SK-N-SH treated with all-trans-retinoic acid at 6 μM for 48 hours (cell line): ENCODE measurements at regions not wholly inside any gene's neighbourhood (a gene's known extent, or its start where the extent isn't known, plus 50 kb on each side); places are given as distances from the start of the nearest gene placed in this dataset.

ENCODE experiments used
- ATAC-seq: fragments of 200-7000 bp; cut with Tn5 transposase; 3 replicates; pipeline ENCODE4 v1.9.1; 2020; ENCODE audit warnings: mild to moderate bottlenecking, moderate library complexity
- ARNTL ChIP-seq: fragments of 450-650 bp; formaldehyde crosslinking; IDR thresholded peaks from 2 replicates; pipeline ENCODE4 v1.5.0; 2020; ENCODE audit warnings: low read depth, mild to moderate bottlenecking, moderate library complexity, borderline replicate concordance
- BACH2 ChIP-seq: fragments of 250-450 bp; sonication (Bioruptor Pico); IDR thresholded peaks from 2 replicates; pipeline ENCODE4 v1.9.0; 2021; ENCODE audit warnings: mild to moderate bottlenecking, borderline replicate concordance
- CSDC2 ChIP-seq: fragments of 250-450 bp; sonication (Bioruptor Pico); IDR thresholded peaks from 2 replicates; pipeline ENCODE4 v1.5.0; 2020; ENCODE audit warnings: mild to moderate bottlenecking, moderate library complexity
- CSRNP3 ChIP-seq: fragments of 250-450 bp; sonication (Bioruptor Pico); IDR thresholded peaks from 2 replicates; pipeline ENCODE4 v1.5.1; 2021; ENCODE audit warnings: mild to moderate bottlenecking, moderate library complexity
- ESRRG ChIP-seq: fragments of 250-450 bp; sonication (Bioruptor Pico); IDR thresholded peaks from 2 replicates; pipeline ENCODE4 v1.6.1; 2021; ENCODE audit warnings: mild to moderate bottlenecking
- GLIS3 ChIP-seq: fragments of 250-450 bp; sonication (Bioruptor Pico); IDR thresholded peaks from 2 replicates; pipeline ENCODE4 v1.5.0; 2020; ENCODE audit warnings: mild to moderate bottlenecking, moderate library complexity
- ISL1 ChIP-seq: fragments of 250-450 bp; sonication (Bioruptor Pico); IDR thresholded peaks from 2 replicates; pipeline ENCODE4 v2.1.2; 2022; ENCODE audit warnings: mild to moderate bottlenecking, moderate library complexity
- PATZ1 ChIP-seq: fragments of 250-450 bp; sonication (Bioruptor Pico); IDR thresholded peaks from 2 replicates; pipeline ENCODE4 v1.8.0; 2020; ENCODE audit warnings: mild to moderate bottlenecking, moderate library complexity, borderline replicate concordance
- POU6F1 ChIP-seq: fragments of 250-450 bp; sonication (Bioruptor Pico); IDR thresholded peaks from 2 replicates; pipeline ENCODE4 v1.8.0; 2021; ENCODE audit warnings: low read depth, mild to moderate bottlenecking, moderate library complexity, borderline replicate concordance
- PPARA ChIP-seq: fragments of 250-450 bp; sonication (Bioruptor Pico); IDR thresholded peaks from 2 replicates; pipeline ENCODE4 v1.5.0; 2020; ENCODE audit warnings: mild to moderate bottlenecking, borderline replicate concordance
- RARB ChIP-seq: fragments of 250-450 bp; sonication (Bioruptor Pico); IDR thresholded peaks from 2 replicates; pipeline ENCODE4 v1.8.0; 2021; ENCODE audit warnings: mild to moderate bottlenecking, moderate library complexity
- TCF4 ChIP-seq: fragments of 250-450 bp; sonication (Bioruptor Pico); IDR thresholded peaks from 2 replicates; pipeline ENCODE4 v1.8.0; 2021; ENCODE audit warnings: mild to moderate bottlenecking, moderate library complexity, borderline replicate concordance
- TOX ChIP-seq: fragments of 250-450 bp; sonication (Bioruptor Pico); IDR thresholded peaks from 2 replicates; pipeline ENCODE4 v1.8.0; 2021; ENCODE audit warnings: mild to moderate bottlenecking, moderate library complexity, borderline replicate concordance
- TSHZ2 ChIP-seq: fragments of 250-450 bp; sonication (Bioruptor Pico); IDR thresholded peaks from 2 replicates; pipeline ENCODE4 v1.5.0; 2020; ENCODE audit warnings: mild to moderate bottlenecking, moderate library complexity
- ZC3H10 ChIP-seq: fragments of 250-450 bp; sonication (Bioruptor Pico); IDR thresholded peaks from 2 replicates; pipeline ENCODE4 v1.5.1; 2021; ENCODE audit warnings: mild to moderate bottlenecking, moderate library complexity
- ZFP3 ChIP-seq: fragments of 250-450 bp; sonication (Bioruptor Pico); IDR thresholded peaks from 2 replicates; pipeline ENCODE4 v1.5.0; 2020; ENCODE audit warnings: mild to moderate bottlenecking, moderate library complexity
- ZFP30 ChIP-seq: fragments of 450-650 bp; formaldehyde crosslinking; IDR thresholded peaks from 2 replicates; pipeline ENCODE4 v1.5.0; 2022; ENCODE audit warnings: mild to moderate bottlenecking, moderate library complexity
- ZNF565 ChIP-seq: fragments of 450-650 bp; formaldehyde crosslinking; conservative IDR thresholded peaks from 2 replicates; pipeline ENCODE4 v1.5.0; 2020; ENCODE audit warnings: low read depth, mild to moderate bottlenecking, moderate library complexity
- ZNF70 ChIP-seq: fragments of 450-650 bp; formaldehyde crosslinking; IDR thresholded peaks from 2 replicates; pipeline ENCODE4 v1.5.0; 2020; ENCODE audit warnings: mild to moderate bottlenecking, moderate library complexity
- ZNF8 ChIP-seq: fragments of 450-650 bp; formaldehyde crosslinking; IDR thresholded peaks from 2 replicates; pipeline ENCODE4 v1.5.0; 2020; ENCODE audit warnings: mild to moderate bottlenecking, moderate library complexity

GRCh38 chr12:76238688-76239087, 109.5 kb downstream of the BBS10 start:
- TF ChIP-seq ZNF565 (CRISPR knock-in tag): no peak
- no peak for ATAC-seq

- no peak; the same call in 2 of the 3 replicates for ATAC-seq
- no peak for TF ChIP-seq TSHZ2 (CRISPR knock-in tag)
- TF ChIP-seq CSRNP3 (CRISPR knock-in tag): no peak
- no peak for TF ChIP-seq PATZ1 (CRISPR knock-in tag)
- no peak for TF ChIP-seq TCF4 (CRISPR knock-in tag)
- no peak for TF ChIP-seq ARNTL (CRISPR knock-in tag)
- TF ChIP-seq CSDC2 (CRISPR knock-in tag): no peak
- TF ChIP-seq ZFP3 (CRISPR knock-in tag): no peak
- TF ChIP-seq PPARA (CRISPR knock-in tag): no peak
- TF ChIP-seq RARB (CRISPR knock-in tag): no peak
- TF ChIP-seq ZNF565 (CRISPR knock-in tag): no peak
- TF ChIP-seq ISL1 (CRISPR knock-in tag): no peak
- TF ChIP-seq, all 23 proteins: peak for 0
Observed at GRCh38 chr12:76237086-76237701, 111.0 kb downstream of the BBS10 start.

- TF ChIP-seq TOX (CRISPR knock-in tag): no peak
- TF ChIP-seq ZFP30 (CRISPR knock-in tag): no peak
- TF ChIP-seq CSDC2 (CRISPR knock-in tag): no peak
- no peak for TF ChIP-seq ISL1 (CRISPR knock-in tag)
- TF ChIP-seq GLIS3 (CRISPR knock-in tag): no peak
- TF ChIP-seq TCF4 (CRISPR knock-in tag): no peak
- no peak for TF ChIP-seq CSRNP3 (CRISPR knock-in tag)
- TF ChIP-seq ZNF8 (CRISPR knock-in tag): no peak
- TF ChIP-seq PATZ1 (CRISPR knock-in tag): no peak
- no peak for TF ChIP-seq RARB (CRISPR knock-in tag)
- TF ChIP-seq ZC3H10 (CRISPR knock-in tag): no peak
- no peak for TF ChIP-seq ZNF70 (CRISPR knock-in tag)
- TF ChIP-seq ARNTL (CRISPR knock-in tag): no peak
- TF ChIP-seq PPARA (CRISPR knock-in tag): no peak
- TF ChIP-seq BACH2 (CRISPR knock-in tag): no peak
- no peak for TF ChIP-seq POU6F1 (CRISPR knock-in tag)
- TF ChIP-seq ZFP3 (CRISPR knock-in tag): no peak
- TF ChIP-seq ESRRG (CRISPR knock-in tag): no peak
- no peak for TF ChIP-seq ZNF565 (CRISPR knock-in tag)
- peak; percentile 26; the same call in 2 of the 3 replicates for ATAC-seq
Observed at GRCh38 chr12:76236640-76237039, 111.6 kb downstream of the BBS10 start.
